MCF 10A (cell line): ENCODE measurements at regions not wholly inside any gene's neighbourhood (a gene's known extent, or its start where the extent isn't known, plus 50 kb on each side); places are given as distances from the start of the nearest gene placed in this dataset.

Experiments
- BruUV-seq: library from RNA; stranded (reverse); fragments of 400-500 nt; replicated peaks from 2 replicates; lab custom pipeline; 2021; lab: Mats Ljungman, UMichigan
- CTCF ChIA-PET: fragments of 300-600 bp; sonication (Branson Sonifier 250); formaldehyde crosslinking; extraction: SDS; loops from one replicate; lab custom pipeline; 2021; ENCODE audit warnings: antibody characterized with exemption, inconsistent platforms; lab: Yijun Ruan, JAX
- POLR2A ChIA-PET: fragments of 300-600, 350-650 bp; sonication (Branson Sonifier 250); formaldehyde crosslinking; extraction: SDS; loops from one replicate; lab custom pipeline; 2020; ENCODE audit warnings: antibody characterized with exemption, inconsistent platforms; lab: Yijun Ruan, JAX
- DNase-seq: peaks from one replicate; pipeline ENCODE4 v3.0.0-alpha.2; 2018; ENCODE audit not compliant: unreplicated experiment
- H3K27ac Mint-ChIP-seq: one replicate; pipeline ENCODE4 v1.8.0; 2022; ENCODE audit warnings: mild to moderate bottlenecking, low read depth, mixed read lengths; ENCODE audit not compliant: unreplicated experiment
- H3K27me3 Mint-ChIP-seq: one replicate; pipeline ENCODE4 v1.8.0; 2022; ENCODE audit warnings: mixed read lengths; ENCODE audit not compliant: insufficient read depth, unreplicated experiment
- H3K36me3 Mint-ChIP-seq: one replicate; pipeline ENCODE4 v1.8.0; 2022; ENCODE audit warnings: mild to moderate bottlenecking, moderate library complexity, mixed read lengths; ENCODE audit not compliant: insufficient read depth, unreplicated experiment
- H3K4me1 Mint-ChIP-seq: one replicate; pipeline ENCODE4 v1.8.0; 2022; ENCODE audit warnings: mixed read lengths; ENCODE audit not compliant: insufficient read depth, unreplicated experiment
- H3K4me3 Mint-ChIP-seq: one replicate; pipeline ENCODE4 v1.8.0; 2022; ENCODE audit warnings: mild to moderate bottlenecking, moderate library complexity, mixed read lengths; ENCODE audit not compliant: unreplicated experiment
- H3K9me3 Mint-ChIP-seq: one replicate; pipeline ENCODE4 v1.8.0; 2022; ENCODE audit warnings: mixed read lengths; ENCODE audit not compliant: unreplicated experiment
- intact Hi-C: fragments of 100-400 bp; cut with micrococcal nuclease; formaldehyde crosslinking; loops from 2 replicates; pipeline ENCODE4 v1.14.1; 2022
- TF ChIP-seq, protein P1 (sequence below): fragments of 200-600 bp; IDR thresholded peaks from one replicate; pipeline ENCODE4 v1.8.0; 2022; ENCODE audit warnings: antibody characterized with exemption, mild to moderate bottlenecking; ENCODE audit not compliant: unreplicated experiment

DNA sequence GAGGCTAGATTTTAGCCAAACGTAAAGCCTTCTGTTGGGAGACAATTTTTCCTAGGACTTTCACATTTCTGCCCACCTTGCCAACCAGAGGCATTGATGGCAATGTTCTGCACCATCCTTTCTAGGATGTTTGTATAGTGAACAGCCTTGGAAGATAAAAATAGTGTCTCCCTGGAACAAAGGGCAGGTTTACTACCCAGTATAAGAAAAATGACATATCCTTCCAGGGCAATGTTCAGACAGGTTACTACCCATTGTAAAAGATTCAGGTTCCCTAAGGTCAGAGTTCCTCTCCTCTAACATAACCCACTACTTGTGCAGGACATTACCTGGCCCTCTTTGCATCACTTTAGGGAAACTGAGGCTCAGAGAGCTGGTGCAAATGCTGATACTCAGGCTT, 248.2 kb upstream of the VEPH1 start:
- H3K4me3 Mint-ChIP-seq: no peak overlapping the region
- no TSS peak for BruUV-seq
- ChIA-PET CTCF (interaction anchor here (0.6 to 1.0 kb wide), 2 partner anchors 30 to 50 kb away, joined by 3 read pairs; no protein-coding TSS in a partner anchor), POLR2A (no interaction called here)
- no peaks in the 10 kb centered on the region for H3K4me1 Mint-ChIP-seq
- no peak overlapping the region for H3K27ac Mint-ChIP-seq
- TF ChIP-seq, protein P1, sequence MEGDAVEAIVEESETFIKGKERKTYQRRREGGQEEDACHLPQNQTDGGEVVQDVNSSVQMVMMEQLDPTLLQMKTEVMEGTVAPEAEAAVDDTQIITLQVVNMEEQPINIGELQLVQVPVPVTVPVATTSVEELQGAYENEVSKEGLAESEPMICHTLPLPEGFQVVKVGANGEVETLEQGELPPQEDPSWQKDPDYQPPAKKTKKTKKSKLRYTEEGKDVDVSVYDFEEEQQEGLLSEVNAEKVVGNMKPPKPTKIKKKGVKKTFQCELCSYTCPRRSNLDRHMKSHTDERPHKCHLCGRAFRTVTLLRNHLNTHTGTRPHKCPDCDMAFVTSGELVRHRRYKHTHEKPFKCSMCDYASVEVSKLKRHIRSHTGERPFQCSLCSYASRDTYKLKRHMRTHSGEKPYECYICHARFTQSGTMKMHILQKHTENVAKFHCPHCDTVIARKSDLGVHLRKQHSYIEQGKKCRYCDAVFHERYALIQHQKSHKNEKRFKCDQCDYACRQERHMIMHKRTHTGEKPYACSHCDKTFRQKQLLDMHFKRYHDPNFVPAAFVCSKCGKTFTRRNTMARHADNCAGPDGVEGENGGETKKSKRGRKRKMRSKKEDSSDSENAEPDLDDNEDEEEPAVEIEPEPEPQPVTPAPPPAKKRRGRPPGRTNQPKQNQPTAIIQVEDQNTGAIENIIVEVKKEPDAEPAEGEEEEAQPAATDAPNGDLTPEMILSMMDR: no peak
- intact Hi-C loops: no loop called here
- H3K36me3 Mint-ChIP-seq: no peaks in the 10 kb centered on the region
- no peaks in the 10 kb centered on the region for H3K9me3 Mint-ChIP-seq
- H3K27me3 Mint-ChIP-seq: no peaks in the 10 kb centered on the region
- DNase-seq: no peak

DNA sequence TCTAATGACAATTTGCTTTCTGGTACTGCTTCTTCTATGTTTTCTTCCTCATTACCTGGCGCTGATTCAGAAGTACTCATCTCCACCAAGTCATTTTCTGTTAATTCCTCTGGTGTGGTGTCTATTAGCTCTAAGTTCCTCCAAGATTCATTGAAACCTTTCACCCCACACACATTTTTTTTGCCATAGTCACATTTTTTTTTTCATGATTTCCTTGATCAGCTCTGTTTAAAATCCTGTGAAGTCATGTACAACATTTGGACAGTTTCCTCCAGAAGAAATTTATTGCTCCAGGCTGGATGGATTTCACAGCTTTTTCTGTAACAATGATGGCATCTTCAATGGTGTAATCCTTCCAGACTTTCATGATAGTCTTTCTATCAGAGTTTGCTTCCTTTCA, 243.2 kb upstream of the VEPH1 start:
- no peak for DNase-seq
- BruUV-seq: no TSS peak
- no peak overlapping the region for H3K27ac Mint-ChIP-seq
- intact Hi-C loops: no loop called here
- H3K4me1 Mint-ChIP-seq: no peaks in the 10 kb centered on the region
- TF ChIP-seq, protein P1: no peak
- no peaks in the 10 kb centered on the region for H3K27me3 Mint-ChIP-seq
- no peaks in the 10 kb centered on the region for H3K9me3 Mint-ChIP-seq
- POLR2A ChIA-PET: no interaction called here
- CTCF ChIA-PET: interaction anchor here (0.7 to 0.8 kb wide), 2 partner anchors 9 to 920 kb away, joined by 5 read pairs; no protein-coding TSS in a partner anchor
- no peaks in the 10 kb centered on the region for H3K36me3 Mint-ChIP-seq
- H3K4me3 Mint-ChIP-seq: no peak overlapping the region

DNA sequence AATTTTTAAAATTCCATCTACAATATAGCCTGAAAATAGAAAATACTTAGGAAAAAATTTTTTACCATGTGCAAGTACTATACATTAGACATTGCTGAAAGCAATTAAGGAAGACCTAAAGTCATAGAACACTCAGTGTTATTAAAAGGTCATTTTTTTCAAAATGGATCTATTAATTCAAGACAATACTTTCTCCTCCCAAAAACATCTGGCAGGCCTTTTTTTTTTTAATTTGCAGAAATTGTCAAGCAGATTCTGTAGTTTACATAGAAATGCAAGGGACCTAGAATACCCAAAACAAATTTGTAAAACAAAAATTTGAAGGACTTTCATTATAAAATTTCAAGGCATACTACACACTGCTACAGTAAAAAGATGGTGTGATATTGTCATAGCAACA, 238.4 kb upstream of the VEPH1 start:
- Mint-ChIP-seq H3K27me3 (no peaks in the 10 kb centered on the region), H3K9me3 (no peaks in the 10 kb centered on the region), H3K4me1 (peaks cover 12% of the 10 kb centered on the region), H3K4me3 (no peak overlapping the region), H3K36me3 (no peaks in the 10 kb centered on the region), H3K27ac (no peak overlapping the region)
- CTCF ChIA-PET: no interaction called here
- POLR2A ChIA-PET: no interaction called here
- no peak for DNase-seq
- intact Hi-C loops: no loop called here
- BruUV-seq: no TSS peak
- TF ChIP-seq, protein P1: no peak

DNA sequence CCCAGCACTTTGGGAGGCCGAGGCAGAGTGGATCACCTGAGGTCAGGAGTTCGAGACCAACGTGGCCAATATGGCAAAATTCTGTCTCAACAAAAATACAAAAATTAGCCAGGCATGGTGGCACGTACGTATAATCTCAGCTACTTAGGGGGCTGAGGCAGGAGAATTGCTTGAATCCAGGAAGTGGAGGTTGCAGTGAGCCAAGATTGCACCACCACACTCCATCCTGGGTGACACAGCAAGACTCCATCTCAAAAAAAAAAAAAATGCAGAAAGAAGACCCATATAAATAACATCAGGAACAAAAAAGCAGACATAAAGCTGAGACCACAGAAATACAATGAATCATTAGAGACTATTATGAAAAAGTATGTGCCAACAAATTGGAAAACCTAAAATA, 235.2 kb upstream of the VEPH1 start:
- POLR2A ChIA-PET: no interaction called here
- no TSS peak for BruUV-seq

More for the DNA sequence above, 235.2 kb upstream of the VEPH1 start:
- CTCF ChIA-PET: no interaction called here
- Mint-ChIP-seq H3K36me3 (no peaks in the 10 kb centered on the region), H3K4me3 (no peak overlapping the region), H3K9me3 (peaks cover 9% of the 10 kb centered on the region), H3K4me1 (peaks cover 12% of the 10 kb centered on the region), H3K27ac (no peak overlapping the region), H3K27me3 (no peaks in the 10 kb centered on the region)
- intact Hi-C loops: no loop called here
- TF ChIP-seq, protein P1: no peak
- no peak for DNase-seq
